Testis (tissue), 2 donors: ENCODE measurements at regions not wholly inside any gene's neighbourhood (a gene's known extent, or its start where the extent isn't known, plus 50 kb on each side); places are given as distances from the start of the nearest gene placed in this dataset.
"Not testable (repeated sequence)": the region's sequence is repeated elsewhere in the genome, so short reads cannot be mapped to it uniquely, and the experiment has no call there.

Experiments used
- CTCF ChIP-seq, 3 experiments: fragments of 450-650 bp in 2 of 3; fragments of 200-600 bp in 1 of 3; sonication (generic) in 1 of 3; IDR thresholded peaks; one replicate each; pipeline ENCODE4 v1.5.1; 2016 to 2019; ENCODE audit warnings: antibody characterized with exemption in 3 of 3, mild to moderate bottlenecking in 2 of 3, moderate library complexity in 1 of 3
- POLR2A ChIP-seq: fragments of 450-650 bp; IDR thresholded peaks from one replicate; pipeline ENCODE4 v1.6.1; 2017; ENCODE audit warnings: antibody characterized with exemption, mild to moderate bottlenecking, moderate library complexity

GRCh38 chr13:62367971-62368370, 952.3 kb upstream of the PCDH20 start:
- TF ChIP-seq CTCF (IDR thresholded peaks at IDR 0.05); POLR2A: not testable (repeated sequence)
